ENCODE measurements at regions not wholly inside any gene's neighbourhood (a gene's known extent, or its start where the extent isn't known, plus 50 kb on each side); places are given as distances from the start of the nearest gene placed in this dataset.

DNA sequence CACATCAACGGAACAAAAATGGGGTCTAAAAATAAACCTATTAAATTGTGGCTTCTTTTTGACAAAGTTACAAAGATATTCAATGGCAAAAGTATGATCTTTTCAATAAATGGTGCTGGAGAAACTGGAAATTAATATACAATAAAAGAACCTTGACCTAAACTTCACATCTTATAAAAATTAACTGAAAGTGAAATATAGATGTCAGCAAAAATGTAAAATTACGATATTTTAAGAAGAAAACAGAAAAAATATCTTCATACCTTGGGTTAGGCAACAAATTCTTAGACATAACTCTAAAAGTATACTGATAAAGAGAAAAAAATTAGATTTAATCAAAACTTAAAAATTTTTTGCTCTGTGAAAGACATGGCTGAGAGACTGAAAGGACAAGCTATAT is 1909.5 kb upstream of the CDH9 start:
- Histone ChIP-seq H3K4me1 (ENCODE audit: control insufficient read depth, extremely low read depth, insufficient read depth, low read length) (no peaks in the 10 kb centered on the region), H4K20me1 (replicated peaks; ENCODE audit: control insufficient read depth, extremely low read depth, insufficient read depth, low read length) (no peaks in the 10 kb centered on the region), H3K4me3 (replicated peaks in 1 of 3; ENCODE audit: insufficient read depth in 1 of 3, low read depth in 1 of 3, low read length in 3 of 3) (no peak overlapping the region), H3K9ac (replicated peaks; ENCODE audit: extremely low read depth, insufficient read depth, low read length) (no peak overlapping the region), H3K4me2 (ENCODE audit: insufficient read depth, low read length) (no peak overlapping the region), H2AFZ (ENCODE audit: low read depth, low read length) (no peak overlapping the region), H3K9me3 (replicated peaks; ENCODE audit: control insufficient read depth, insufficient read depth, low read length) (peaks cover 2% of the 10 kb centered on the region), H3K79me2 (ENCODE audit: control insufficient read depth, insufficient read depth, low read length) (no peaks in the 10 kb centered on the region), H3K9me1 (replicated peaks; ENCODE audit: control insufficient read depth, extremely low read depth, insufficient read depth, low read length) (no peaks in the 10 kb centered on the region), H3K36me3 (ENCODE audit: control insufficient read depth in 2 of 2, extremely low read depth in 1 of 2, insufficient read depth in 2 of 2, low read length in 2 of 2) (no peaks in the 10 kb centered on the region), H3K27ac (ENCODE audit: insufficient read depth, low read depth, low read length) (no peak overlapping the region), H3K27me3 (ENCODE audit: control insufficient read depth in 2 of 2, insufficient read depth in 2 of 2, low read length in 2 of 2) (no peaks in the 10 kb centered on the region)
- BruUV-seq (replicated peaks), result no TSS peak
- dilution Hi-C loops (cut with MboI; ENCODE audit: extremely low pct_ligation_motif_present, low sequenced_read_pairs) (no loop called here), intact Hi-C loops (cut with micrococcal nuclease) (no loop called here)
- no peak for FAIRE-seq
- DNase-seq (ENCODE audit: low read depth, low spot score), result no peak
- TF ChIP-seq JUN (IDR thresholded peaks at IDR 0.05; ENCODE audit: borderline replicate concordance, insufficient read depth, insufficient read length, low read depth) (no peak), FOS (IDR thresholded peaks at IDR 0.05; ENCODE audit: borderline replicate concordance, insufficient read depth, low read length) (no peak), EZH2 (IDR thresholded peaks at IDR 0.05; ENCODE audit: borderline replicate concordance, low read depth, low read length, severe bottlenecking) (no peak), GATA2 (IDR thresholded peaks at IDR 0.05; ENCODE audit: insufficient read depth, insufficient read length, low read depth, low read length) (no peak), MYC (IDR thresholded peaks at IDR 0.05; ENCODE audit: low read depth, low read length) (no peak)
- TF ChIP-seq, protein P1, sequence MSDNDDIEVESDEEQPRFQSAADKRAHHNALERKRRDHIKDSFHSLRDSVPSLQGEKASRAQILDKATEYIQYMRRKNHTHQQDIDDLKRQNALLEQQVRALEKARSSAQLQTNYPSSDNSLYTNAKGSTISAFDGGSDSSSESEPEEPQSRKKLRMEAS (IDR thresholded peaks at IDR 0.05; ENCODE audit: insufficient read depth, insufficient read length), result no peak
- TF ChIP-seq, protein P2, sequence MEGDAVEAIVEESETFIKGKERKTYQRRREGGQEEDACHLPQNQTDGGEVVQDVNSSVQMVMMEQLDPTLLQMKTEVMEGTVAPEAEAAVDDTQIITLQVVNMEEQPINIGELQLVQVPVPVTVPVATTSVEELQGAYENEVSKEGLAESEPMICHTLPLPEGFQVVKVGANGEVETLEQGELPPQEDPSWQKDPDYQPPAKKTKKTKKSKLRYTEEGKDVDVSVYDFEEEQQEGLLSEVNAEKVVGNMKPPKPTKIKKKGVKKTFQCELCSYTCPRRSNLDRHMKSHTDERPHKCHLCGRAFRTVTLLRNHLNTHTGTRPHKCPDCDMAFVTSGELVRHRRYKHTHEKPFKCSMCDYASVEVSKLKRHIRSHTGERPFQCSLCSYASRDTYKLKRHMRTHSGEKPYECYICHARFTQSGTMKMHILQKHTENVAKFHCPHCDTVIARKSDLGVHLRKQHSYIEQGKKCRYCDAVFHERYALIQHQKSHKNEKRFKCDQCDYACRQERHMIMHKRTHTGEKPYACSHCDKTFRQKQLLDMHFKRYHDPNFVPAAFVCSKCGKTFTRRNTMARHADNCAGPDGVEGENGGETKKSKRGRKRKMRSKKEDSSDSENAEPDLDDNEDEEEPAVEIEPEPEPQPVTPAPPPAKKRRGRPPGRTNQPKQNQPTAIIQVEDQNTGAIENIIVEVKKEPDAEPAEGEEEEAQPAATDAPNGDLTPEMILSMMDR (IDR thresholded peaks at IDR 0.05; ENCODE audit: extremely low read depth in 1 of 2, insufficient read depth in 1 of 2, low read depth in 1 of 2, low read length in 2 of 2), result no peak
- ChIA-PET CTCF (no interaction called here), POLR2A (no interaction called here)

Data from endothelial cell of umbilical vein (primary cell).